Activated gamma-delta T cell treated with Interleukin-2 at 50 U/mL for 16 hours (primary cell): ENCODE measurements at regions not wholly inside any gene's neighbourhood (a gene's known extent, or its start where the extent isn't known, plus 50 kb on each side); places are given as distances from the start of the nearest gene placed in this dataset.
"Not testable (repeated sequence)": the region's sequence is repeated elsewhere in the genome, so short reads cannot be mapped to it uniquely, and the experiment has no call there.

Source experiments
- DNase-seq: peaks from one replicate; pipeline ENCODE4 v3.0.0-alpha.2; 2020

GRCh38 chr7:92969061-92969460 lies 132.7 kb upstream of the CDK6 start:
- DNase-seq = no peak

GRCh38 chr7:92968502-92968901 lies 132.1 kb upstream of the CDK6 start:
- DNase-seq = no peak

- no peak for DNase-seq
Measured at GRCh38 chr7:92967238-92967637, 130.9 kb upstream of the CDK6 start.

- DNase-seq = no peak
Measured at GRCh38 chr7:92964141-92964540, 127.8 kb upstream of the CDK6 start.

- DNase-seq = no peak
Measured at GRCh38 chr7:92963566-92963965, 127.2 kb upstream of the CDK6 start.

GRCh38 chr7:92961961-92962360 lies 125.6 kb upstream of the CDK6 start:
- DNase-seq = no peak

GRCh38 chr7:92956575-92956974 lies 120.2 kb upstream of the CDK6 start:
- no peak for DNase-seq

GRCh38 chr7:92955081-92955480 lies 118.7 kb upstream of the CDK6 start:
- no peak for DNase-seq

- no peak for DNase-seq
Measured at GRCh38 chr7:92953657-92954056, 117.3 kb upstream of the CDK6 start.

- no peak for DNase-seq
Measured at GRCh38 chr7:92949748-92950147, 113.4 kb upstream of the CDK6 start.

GRCh38 chr7:92945840-92946239 lies 109.5 kb upstream of the CDK6 start:
- DNase-seq = no peak

- no peak for DNase-seq
Measured at GRCh38 chr7:92944633-92945032, 108.3 kb upstream of the CDK6 start.

GRCh38 chr7:92942706-92943105 lies 106.3 kb upstream of the CDK6 start:
- not testable (repeated sequence) for DNase-seq

GRCh38 chr7:92939666-92940360 lies 103.4 kb upstream of the CDK6 start:
- DNase-seq = no peak

GRCh38 chr7:92934096-92934495 lies 97.7 kb upstream of the CDK6 start:
- DNase-seq = no peak

GRCh38 chr7:92932450-92932849 lies 96.1 kb upstream of the CDK6 start:
- DNase-seq = no peak

- DNase-seq = no peak
Measured at GRCh38 chr7:92930404-92930803, 94.0 kb upstream of the CDK6 start.

GRCh38 chr7:92926697-92927044 lies 90.3 kb upstream of the CDK6 start:
- DNase-seq = no peak

- DNase-seq = no peak
Measured at GRCh38 chr7:92925876-92926696, 89.7 kb upstream of the CDK6 start.

- no peak for DNase-seq
Measured at GRCh38 chr7:92924800-92925199, 88.4 kb upstream of the CDK6 start.

GRCh38 chr7:92917230-92917629 lies 80.9 kb upstream of the CDK6 start:
- DNase-seq = no peak

GRCh38 chr7:92916770-92917224 lies 80.4 kb upstream of the CDK6 start:
- no peak for DNase-seq

- DNase-seq = no peak
Measured at GRCh38 chr7:92915348-92915747, 79.0 kb upstream of the CDK6 start.

- DNase-seq = no peak
Measured at GRCh38 chr7:92914645-92915044, 78.3 kb upstream of the CDK6 start.

- no peak for DNase-seq
Measured at GRCh38 chr7:92913849-92914248, 77.5 kb upstream of the CDK6 start.
